Inflammatory macrophage (primary cell): ENCODE measurements at regions not wholly inside any gene's neighbourhood (a gene's known extent, or its start where the extent isn't known, plus 50 kb on each side); places are given as distances from the start of the nearest gene placed in this dataset.
"Not testable (repeated sequence)": the region's sequence is repeated elsewhere in the genome, so short reads cannot be mapped to it uniquely, and the experiment has no call there.

Source experiments
- DNase-seq, 2 donors: peaks; one replicate each; pipeline ENCODE4 v3.0.0-alpha.2; 2020 to 2022

DNA sequence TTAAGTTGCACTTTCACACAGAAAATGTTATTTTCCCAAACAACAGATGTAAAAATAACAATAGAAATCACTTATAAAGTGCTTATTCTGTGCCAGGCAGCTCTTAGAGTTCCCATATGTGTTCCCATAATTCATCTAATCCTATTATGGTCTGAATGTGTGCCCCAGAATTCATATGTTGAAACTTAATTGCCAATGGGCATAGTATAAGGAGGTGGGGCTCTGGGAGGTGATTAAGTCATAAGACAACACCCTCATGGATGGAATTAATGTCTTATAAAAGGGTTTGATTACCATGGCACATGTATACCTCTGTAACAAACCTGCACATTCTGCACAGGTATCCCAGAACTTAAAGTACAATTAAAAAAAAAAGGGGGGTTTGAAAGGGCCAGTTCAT is 92.7 kb downstream of the FZD1 start:
- DNase-seq = no peak

DNA sequence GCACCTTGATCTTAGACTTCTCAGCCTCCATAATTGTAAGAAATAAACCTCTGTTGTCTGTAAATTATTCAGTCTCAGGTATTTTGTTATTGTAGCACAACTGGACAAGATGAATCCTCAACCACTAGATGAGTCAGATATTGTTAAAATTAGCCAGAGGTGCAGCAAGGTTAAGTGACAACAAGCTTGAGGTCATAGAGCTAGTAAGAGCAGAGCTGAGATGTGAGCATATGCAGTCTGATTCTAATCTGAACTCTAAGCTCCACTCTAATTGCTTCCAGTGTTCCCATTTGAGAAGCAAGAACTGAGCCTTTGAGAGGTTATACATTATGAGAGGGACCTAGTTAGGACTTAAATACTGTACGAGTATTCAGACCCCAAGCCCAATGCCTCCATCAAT is 93.1 kb downstream of the FZD1 start:
- no peak for DNase-seq

DNA sequence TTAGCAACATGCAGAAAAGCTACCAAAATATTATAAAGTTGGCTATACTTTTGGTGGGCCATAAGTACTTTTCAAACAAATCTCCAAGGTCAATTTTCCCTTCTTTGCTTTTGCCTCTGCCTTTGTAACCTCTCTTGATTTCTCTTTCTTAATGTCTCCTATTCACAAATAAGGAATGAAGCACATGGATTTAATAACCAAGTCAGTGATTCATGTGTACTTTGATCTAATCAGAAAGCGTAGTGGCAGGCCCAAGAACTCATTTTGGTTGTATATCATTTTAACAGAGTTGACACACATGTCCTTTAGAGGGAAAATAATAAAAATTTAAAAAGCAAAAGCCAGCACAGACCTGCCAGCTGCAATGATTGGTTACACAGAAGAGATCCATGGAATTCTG is 93.7 kb downstream of the FZD1 start:
- DNase-seq = no peak

DNA sequence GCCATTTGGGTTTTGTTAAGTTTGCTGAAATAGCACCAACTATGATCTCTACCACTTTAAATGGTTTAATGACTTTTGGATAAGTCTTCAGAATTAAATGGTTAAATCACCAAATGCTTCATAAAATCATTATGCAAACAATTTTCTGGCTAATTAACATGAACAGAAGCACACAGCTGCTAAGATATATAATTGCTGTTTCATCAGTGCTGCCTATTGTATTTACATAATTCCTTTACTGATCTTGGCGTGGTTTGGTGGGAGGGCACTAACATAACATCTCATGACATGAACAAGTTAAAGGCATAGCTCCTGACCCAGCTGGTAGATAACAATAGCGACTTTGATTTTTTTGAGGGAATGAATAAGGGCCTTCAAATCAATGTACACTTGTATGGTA is 94.1 kb downstream of the FZD1 start:
- no peak for DNase-seq

DNA sequence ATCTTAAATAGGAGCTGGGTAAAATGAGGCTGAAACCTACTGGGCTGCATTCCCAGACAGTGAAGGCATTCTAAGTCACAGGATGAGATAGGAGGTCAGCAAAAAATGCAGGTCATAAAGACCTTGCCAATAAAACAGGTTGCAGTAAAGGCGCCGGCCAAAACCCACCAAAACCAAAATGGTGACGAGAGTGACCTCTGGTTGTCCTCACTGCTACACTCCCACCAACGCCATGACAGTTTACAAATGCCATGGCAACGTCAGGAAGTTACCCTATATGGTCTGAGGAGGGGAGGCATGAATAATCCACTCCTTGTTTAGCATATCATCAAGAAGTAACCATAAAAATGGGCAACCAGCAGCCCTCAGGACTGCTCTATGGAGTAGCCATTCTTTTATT is 100.9 kb downstream of the FZD1 start:
- DNase-seq = not testable (repeated sequence)

DNA sequence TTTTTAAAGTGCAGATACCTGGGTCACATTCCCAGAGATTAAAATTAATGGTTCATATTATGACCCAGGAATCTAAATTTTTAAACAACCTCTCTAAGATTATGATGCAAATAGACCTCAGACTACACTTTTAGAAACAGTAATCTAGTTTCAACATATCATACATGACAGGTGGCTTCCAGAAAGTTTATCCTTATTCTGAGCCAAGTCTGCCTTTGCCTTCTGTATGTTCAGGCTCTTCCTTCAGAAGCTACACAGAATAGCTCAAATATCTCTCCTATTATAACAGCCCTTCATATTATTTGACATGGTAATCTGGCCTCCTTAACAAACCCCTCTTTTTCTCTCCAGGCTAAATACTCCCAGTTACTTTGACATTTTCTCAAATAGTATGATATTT is 101.9 kb downstream of the FZD1 start:
- DNase-seq = no peak

DNA sequence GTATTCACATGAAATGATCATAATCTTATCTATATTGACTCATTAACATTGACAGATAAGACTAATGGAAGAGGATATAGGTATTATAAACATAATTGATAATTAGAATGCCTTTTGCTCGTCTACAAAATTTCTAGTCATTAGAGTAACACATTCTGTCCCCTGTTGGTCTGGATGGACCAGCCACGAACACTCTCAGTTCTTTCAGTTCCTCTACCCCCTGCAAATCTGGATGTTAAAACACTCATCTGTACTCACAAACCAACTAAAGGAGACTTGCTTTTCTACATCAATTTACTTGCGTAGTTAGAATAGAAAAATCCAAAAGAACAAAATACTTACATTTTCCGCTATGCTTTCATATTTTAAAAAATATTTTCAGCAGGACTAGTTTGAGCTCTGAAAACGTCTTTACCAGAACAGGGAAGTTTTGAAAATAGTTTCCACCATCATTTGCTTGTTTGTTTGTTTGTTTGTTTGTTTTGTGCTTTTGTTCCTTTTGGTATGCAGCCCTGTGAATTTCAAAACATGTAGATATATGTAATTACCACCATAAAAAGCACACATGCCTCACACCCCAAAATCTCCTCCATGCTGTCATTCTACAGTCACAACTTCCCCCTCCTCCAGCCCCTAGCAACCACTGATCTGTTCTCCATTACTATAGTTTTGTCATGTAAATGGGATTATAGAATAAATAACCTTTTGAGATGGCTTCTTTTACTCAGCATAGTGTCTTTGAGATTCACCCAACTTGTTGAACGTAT is 103.8 kb downstream of the FZD1 start:
- DNase-seq = no peak

DNA sequence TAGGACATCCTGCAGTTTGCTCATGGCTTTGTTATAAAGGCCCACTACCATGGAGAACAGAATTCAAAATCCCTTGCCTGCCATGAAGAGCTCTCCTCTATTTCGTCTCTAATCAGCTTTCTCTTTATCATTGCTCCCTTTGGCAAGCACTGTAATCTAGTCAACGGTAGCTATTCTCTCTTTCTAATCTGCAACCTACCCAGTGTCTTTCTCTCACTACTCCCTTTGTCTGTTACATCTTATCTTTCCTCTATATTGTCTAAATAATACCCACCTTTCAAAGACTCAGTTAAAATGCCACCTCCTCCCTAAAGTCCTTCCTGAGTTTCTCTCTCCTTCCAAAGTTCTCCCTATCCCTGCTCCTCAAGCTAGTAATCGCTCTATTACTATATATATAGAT is 108.1 kb downstream of the FZD1 start:
- DNase-seq = no peak

DNA sequence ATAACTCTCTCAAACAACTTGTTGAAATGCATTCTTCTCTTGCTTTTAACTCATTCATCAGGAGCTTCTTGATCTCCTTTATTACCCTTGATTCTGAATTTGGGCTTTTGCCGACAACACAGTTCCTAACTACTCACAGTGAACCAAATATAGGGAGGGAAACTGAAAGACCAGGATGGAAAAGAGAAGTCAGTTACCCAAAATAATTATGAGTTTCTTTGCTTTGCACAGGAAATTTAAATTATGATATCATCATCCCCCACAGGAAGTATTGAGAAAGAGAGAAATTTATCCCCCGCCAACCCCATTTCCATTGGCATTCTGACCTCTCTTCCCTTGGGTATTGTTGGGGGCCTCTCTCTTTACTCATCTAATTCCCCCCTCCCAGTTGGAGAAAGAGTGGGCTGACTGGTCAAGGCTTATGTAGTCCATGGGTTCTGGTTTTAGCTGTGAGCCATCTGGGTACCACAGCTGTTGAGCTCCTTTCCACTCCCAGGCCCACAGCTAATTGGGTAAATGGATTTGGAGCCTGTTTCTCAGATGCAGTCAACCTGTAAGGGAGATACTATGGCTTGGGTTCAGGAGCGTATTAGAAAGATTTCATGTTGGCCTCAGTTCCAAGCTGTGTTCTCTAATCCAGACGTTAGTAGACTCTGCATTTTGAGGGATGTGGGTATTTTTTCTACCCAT is 109.0 kb downstream of the FZD1 start:
- DNase-seq = peak; percentile 2 to 47

DNA sequence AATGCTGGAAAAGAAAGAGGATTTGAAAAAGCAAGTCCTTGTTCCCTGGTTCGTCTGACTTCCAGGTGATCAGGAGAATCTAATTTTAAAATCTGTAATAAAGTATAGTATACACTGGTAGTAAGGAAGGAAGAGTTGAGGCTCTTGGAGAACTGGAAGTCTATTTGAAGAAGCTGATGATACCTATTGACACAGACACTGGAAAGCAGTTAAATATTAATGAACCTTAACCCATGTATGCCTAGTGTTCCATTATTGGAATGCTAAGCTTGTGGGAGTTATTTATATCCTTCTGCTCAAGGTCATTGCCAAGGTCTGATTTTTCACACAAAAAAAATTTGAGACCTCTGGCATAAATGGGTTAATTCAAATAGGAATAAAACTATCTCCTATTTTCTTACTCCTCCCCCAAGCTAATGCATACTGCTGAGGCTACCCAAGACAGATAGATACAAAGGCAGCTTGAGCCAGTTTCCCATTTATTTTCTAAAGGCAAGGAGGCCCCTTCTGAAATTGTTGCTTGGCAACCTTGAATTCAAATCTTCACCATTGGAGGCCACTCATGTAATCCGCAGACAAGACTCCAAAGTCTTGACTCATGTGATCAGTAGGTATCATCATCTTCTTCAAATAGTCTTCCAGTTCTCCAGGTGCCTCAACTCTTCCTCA is 110.2 kb downstream of the FZD1 start:
- DNase-seq = no peak

DNA sequence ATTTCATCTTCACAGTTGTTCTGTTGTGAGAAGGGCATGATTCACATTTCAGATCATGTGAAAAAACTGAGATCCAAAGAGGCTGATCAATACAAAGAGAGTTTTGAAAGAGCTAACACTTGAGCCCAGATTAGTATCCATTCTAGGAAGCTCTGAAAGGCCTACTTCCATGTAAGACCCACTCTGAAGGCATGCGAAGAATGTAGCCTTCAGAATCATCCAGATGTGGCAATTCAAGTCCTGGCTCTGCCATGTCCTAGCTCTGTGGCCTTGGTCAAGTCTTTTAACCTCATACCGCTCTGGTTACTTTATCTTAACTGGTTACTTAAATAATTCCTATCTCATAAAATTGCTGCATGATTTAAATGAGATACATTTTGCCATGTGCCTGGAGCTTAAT is 111.1 kb downstream of the FZD1 start:
- no peak for DNase-seq

DNA sequence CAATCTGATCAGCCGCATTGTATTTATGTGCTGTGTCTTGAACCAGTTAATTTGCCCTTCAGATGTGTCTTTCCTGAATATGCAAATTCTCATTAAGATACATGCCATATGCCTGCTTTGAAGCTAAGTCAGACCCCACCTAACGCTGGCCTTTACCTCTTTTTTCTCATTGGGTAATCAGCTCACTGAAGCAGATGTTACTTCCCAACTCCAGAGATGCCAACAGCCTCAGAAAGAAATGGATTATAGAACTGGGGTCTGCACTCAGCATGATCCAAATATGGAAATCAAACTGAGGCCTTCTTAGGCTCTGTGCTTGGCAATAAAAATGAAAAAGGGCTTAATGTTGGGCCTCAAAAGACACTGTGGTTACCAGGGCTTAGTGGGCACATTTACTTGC is 113.9 kb downstream of the FZD1 start:
- DNase-seq = no peak

DNA sequence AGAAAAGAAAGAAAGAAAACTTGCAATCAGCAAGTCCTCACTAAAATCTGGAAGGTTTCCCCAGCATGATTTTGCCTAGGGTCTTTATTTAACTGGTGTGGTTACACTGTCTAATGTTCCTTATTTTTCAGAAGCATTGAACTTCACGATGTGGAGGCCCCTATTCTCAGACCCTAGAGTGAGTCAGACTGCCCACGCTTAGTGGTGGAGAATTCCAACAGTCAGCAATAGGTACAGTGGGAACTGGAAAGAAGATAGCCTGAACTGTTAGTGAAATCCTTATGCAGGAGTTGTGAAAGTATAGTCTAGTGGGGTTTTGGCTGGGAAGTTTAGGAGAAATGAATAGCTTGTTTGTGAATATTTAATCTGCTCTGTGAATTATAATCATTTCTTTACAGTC is 115.0 kb downstream of the FZD1 start:
- DNase-seq = peak in 1 of 2 donors; percentile 3

DNA sequence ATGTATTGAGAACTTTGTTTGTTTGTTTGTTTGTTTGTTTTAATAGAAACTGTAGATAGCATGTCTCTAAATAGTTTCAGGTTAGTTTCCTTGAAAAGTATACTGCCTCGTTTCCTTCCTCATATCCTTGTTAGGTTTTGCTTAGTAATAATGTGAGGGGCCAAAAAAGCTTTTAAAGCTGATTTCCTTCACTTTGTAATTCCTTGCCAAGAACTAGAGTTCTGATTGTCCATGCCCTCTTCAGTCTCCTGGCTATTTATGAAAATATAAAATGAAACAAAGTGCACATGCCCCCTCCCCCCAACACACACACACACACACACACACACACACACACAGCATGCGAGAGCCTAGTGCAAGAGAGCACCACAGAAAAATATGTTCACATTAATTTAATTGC is 115.8 kb downstream of the FZD1 start:
- DNase-seq = no peak

DNA sequence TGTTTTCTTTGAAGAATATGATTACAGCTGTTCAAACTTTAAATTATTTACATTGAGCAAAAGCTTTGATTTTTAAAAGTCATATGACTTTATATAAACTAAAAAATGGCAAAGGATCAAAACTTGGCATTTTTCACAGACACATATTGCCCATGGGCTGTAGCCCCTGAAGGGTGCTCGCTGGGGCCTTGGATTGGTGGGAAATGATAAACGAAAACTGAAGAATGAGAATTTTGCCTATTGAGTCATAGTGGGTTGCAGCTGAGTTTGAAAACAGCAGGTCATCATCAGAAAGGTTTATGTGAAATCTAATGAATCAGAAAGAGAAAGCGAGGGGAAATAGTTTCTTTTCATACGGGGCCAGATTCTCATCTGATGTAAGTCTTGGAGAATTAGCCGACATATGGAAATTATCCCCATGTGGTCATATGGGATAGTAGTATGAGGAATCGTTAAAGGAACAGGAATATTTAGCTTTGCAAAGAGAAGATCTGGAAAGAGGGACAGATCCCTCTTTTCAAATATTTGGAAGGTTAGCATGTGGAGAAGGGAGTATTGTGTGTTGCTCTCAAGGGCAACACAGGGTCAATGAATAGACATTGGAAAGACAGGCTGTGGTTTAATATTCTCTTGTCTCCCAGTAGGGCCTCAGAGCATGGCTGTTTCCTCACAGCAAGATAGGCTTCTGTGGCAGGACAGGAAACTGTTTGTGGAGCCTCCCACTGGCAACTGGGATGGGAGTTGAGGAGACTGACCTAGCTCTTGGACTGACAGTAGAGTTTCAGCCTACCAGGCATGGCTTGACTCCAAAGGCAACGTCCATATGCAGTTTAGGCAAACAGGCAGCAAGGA is 119.0 kb downstream of the FZD1 start:
- DNase-seq = no peak

DNA sequence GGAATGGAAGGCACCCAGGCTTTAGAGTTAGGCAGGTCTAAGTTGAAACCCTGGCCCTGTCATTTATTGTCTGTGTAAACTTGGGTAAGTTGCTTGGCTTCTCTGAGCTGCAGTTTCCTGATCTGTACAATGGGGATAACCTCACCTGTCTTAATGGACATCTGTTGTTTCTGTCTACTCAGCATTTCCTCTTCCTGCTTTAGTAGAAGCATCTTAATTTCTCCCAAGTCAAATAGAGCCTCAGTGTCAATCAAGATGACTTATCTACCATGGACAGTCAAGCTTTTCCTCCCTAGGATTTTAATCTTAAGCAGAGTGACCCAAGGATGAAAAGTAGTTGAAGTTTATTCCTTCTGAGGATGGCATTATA is 119.7 kb downstream of the FZD1 start:
- DNase-seq = no peak

DNA sequence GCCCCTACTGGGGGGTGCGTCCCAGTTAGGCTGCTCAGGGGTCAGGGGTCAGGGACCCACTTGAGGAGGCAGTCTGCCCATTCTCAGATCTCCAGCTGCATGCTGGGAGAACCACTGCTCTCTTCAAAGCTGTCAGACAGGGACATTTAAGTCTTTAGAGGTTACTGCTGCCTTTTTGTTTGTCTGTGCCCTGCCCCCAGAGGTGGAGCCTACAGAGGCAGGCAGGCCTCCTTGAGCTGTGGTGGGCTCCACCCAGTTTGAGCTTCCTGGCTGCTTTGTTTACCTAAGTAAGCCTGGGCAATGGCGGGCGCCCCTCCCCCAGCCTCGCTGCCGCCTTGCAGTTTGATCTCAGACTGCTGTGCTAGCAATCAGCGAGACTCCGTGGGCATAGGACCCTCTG is 130.5 kb downstream of the FZD1 start:
- DNase-seq = not testable (repeated sequence)

DNA sequence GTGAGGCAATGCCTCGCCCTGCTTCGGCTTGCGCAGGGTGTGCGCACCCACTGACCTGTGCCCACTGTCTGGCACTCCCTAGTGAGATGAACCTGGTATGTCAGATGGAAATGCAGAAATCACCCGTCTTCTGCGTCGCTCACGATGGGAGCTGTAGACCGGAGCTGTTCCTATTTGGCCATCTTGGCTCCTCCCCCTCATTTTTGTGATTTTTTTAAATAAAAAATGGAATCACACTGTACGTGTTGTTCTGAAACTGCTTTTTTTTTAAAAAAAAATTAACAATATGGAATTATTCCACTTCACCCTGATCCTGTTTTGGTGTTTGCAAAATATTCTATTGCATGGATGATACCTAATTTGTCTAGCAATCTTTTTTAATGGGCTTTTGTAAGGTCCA is 131.1 kb downstream of the FZD1 start:
- DNase-seq = not testable (repeated sequence)

DNA sequence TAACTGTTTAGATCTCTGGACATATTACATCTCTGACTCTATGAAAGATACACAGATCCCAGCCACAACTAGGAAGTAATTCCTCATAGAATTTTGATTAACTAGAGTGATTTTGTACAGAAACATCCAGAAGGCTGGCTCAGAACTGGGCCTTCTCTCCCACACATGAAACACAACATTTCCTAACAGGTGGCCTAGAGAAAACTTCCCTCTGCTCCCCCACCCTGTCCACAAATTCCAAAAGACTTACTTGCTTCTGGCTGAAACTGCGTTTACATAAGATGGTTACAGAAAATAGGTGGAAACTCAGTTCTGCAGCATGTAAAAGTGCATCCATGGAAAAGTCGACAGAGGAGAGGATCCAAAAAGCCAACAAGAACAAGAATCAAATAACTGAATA is 132.9 kb downstream of the FZD1 start:
- no peak for DNase-seq

DNA sequence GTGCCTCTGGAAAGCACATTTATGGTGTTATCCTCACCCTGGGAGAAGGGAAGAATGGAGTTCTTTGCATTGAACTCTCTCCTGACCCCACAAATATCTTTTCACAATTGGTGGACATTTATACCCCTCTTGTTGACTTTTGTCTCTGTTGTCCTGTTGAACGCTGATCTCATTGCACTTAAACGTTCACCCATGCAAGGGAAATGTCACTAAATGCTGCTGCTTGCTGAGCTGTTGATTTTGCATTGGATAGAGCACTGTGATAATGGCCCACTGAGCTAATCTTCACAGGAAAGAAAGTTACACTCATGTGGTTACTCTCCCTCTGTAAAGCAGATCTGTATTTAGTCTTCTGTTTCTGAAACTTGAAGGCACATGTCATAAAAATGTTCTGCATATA is 133.4 kb downstream of the FZD1 start:
- no peak for DNase-seq

DNA sequence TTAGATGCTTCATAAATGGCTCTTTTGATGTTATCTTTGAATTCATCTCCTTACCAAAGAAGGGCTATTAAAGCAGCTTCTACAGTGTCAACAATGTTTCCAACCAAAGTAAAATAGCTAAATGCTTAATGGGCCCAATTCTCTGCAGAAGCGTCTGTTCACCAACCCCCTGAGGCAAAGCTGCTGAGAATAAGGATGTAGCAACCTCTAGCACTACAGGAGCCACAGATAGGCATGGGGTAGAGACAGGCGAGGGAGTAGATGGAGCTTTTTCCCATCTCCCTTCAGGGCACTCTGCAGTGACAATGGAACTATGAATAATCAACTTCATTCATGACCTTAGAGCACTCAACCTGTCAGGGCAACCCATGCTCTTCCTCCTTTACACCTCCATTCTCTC is 134.1 kb downstream of the FZD1 start:
- DNase-seq = no peak

DNA sequence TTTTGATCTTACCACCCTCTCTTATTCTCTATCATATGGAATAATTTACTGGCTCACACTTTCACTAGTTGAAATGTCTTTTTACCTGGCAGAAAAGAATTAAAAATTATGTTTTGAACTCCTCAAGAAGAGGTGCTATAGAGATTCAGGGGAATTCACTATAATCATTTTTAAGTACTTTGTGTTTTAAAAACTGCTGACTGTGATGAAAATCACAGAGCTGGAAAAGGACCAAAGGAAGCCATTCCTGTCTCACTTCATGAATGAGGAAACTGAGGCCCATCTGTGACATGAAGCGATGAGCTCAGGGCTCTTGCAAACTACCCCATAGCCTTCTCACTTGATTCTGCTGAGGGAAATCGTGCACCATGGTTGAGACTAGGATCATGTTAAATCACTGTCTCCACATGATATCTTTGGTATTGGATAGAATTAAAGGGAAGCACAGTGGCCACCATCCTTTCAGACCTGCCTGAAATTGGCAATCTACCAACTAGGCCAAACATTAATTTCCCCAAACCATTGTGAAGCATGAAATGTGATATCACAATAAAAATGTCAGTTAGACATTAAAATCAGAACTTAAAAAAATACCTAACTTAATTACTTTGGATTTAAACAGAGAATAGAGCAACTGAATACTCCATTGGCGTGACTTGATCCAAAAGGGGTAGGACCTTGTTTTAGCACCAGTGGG is 141.0 kb downstream of the FZD1 start:
- no peak for DNase-seq
